ENCODE measurements at regions not wholly inside any gene's neighbourhood (a gene's known extent, or its start where the extent isn't known, plus 50 kb on each side); places are given as distances from the start of the nearest gene placed in this dataset.

DNA sequence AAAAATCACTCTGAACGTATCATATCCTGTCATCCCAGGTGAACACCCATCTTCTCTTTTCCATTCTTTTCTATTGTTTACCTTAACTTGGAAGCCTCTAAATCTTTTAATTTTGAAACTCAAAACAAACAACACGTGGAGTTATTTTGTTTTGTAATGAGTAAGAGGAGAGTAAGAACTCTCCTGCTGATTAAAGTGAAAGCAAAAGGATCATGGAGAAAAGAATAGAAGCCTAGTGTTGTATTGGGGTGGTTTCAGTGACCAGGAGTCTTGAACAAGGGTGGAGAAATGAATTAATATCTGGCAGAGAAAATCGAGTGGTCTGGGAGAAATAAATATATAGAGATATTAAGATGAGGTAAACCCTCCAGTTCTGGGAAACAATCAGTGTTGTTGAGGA is 237.4 kb upstream of the UGT8 start (continued):
- TF ChIP-seq NRF1 (IDR thresholded peaks at IDR 0.05; ENCODE audit: low read depth, low read length) (no peak), TAF7 (optimal IDR thresholded peaks at IDR 0.05; ENCODE audit: borderline replicate concordance, low read depth, low read length) (no peak), SP1 (IDR thresholded peaks at IDR 0.05; ENCODE audit: low read depth, low read length) (no peak), ASH2L (IDR thresholded peaks at IDR 0.05; ENCODE audit: low read length) (no peak), PHF8 (conservative IDR thresholded peaks at IDR 0.05; ENCODE audit: low read depth, low read length) (no peak)

Data from H1 (cell line).